T-cell (primary cell): ENCODE measurements at regions not wholly inside any gene's neighbourhood (a gene's known extent, or its start where the extent isn't known, plus 50 kb on each side); places are given as distances from the start of the nearest gene placed in this dataset.
"Not testable (repeated sequence)": the region's sequence is repeated elsewhere in the genome, so short reads cannot be mapped to it uniquely, and the experiment has no call there.

Experiments used
- ATAC-seq, 4 experiments: fragments of 200-7000 bp in 3 of 4; fragments of 150-1000 bp in 1 of 4; cut with Tn5 transposase; replicated peaks in 1 of 4; 1 replicate in 3 of 4; 2 replicates in 1 of 4; pipeline ENCODE4 v1.10.0; 2021; ENCODE audit warnings: moderate library complexity in 3 of 4, mild to moderate bottlenecking in 2 of 4, moderate number of reproducible peaks in 1 of 4
- CTCF ChIA-PET, 2 donors: fragments of 300-600 bp; sonication (Branson Sonifier 250); formaldehyde crosslinking; loops; one replicate each; lab custom pipeline; 2022; ENCODE audit warnings: antibody characterized with exemption in 2 of 2; lab: Charles Lee
- POLR2A ChIA-PET, 2 donors: fragments of 300-600 bp; sonication (Branson Sonifier 250); formaldehyde crosslinking; loops; one replicate each; lab custom pipeline; 2022; ENCODE audit warnings: antibody characterized with exemption in 2 of 2; lab: Charles Lee
- DNase-seq, 35 experiments: peaks; one replicate each; pipeline versions ENCODE4 v3.0.0 to v3.0.0-alpha.2; 2013 to 2023
- H3K27ac ChIP-seq: one replicate; pipeline ENCODE4 v1.5.1; 2013; ENCODE audit warnings: low read length
- H3K27me3 ChIP-seq, 2 experiments: replicated peaks in 1 of 2; 1 replicate in 1 of 2; 2 replicates in 1 of 2; pipeline versions ENCODE4 v1.6.1 to v1.7.0; 2013; ENCODE audit warnings: low read length in 1 of 2, mixed read lengths in 1 of 2; ENCODE audit not compliant: control insufficient read depth in 2 of 2, insufficient read depth in 2 of 2; ENCODE audit errors: extremely low read depth in 1 of 2
- H3K36me3 ChIP-seq, 2 donors: 1 replicate in 1 of 2; 2 replicates in 1 of 2; pipeline versions ENCODE4 v1.6.1 to v1.7.0; 2013; ENCODE audit warnings: low read length in 1 of 2; ENCODE audit not compliant: control insufficient read depth in 2 of 2, insufficient read depth in 1 of 2; ENCODE audit errors: extremely low read depth in 1 of 2
- H3K4me1 ChIP-seq, 2 experiments: 1 replicate in 1 of 2; 2 replicates in 1 of 2; pipeline versions ENCODE4 v1.6.1 to v1.7.0; 2013; ENCODE audit warnings: low read length in 2 of 2, mixed read lengths in 1 of 2; ENCODE audit not compliant: insufficient read depth in 2 of 2, control insufficient read depth in 1 of 2; ENCODE audit errors: extremely low read depth in 1 of 2
- H3K4me3 ChIP-seq, 2 donors: 1 replicate in 1 of 2; 2 replicates in 1 of 2; pipeline versions ENCODE4 v1.5.1 to v1.7.0; 2013; ENCODE audit warnings: mild to moderate bottlenecking in 2 of 2, low read length in 1 of 2, moderate library complexity in 1 of 2; ENCODE audit not compliant: control insufficient read depth in 1 of 2; ENCODE audit errors: extremely low read depth in 1 of 2
- H3K9me3 ChIP-seq: 2 replicates; pipeline ENCODE4 v1.7.0; 2013
- H3K27ac Mint-ChIP-seq, 2 donors: one replicate each; pipeline ENCODE4 v1.8.0; 2020 to 2021; ENCODE audit warnings: mild to moderate bottlenecking in 2 of 2, mixed read lengths in 2 of 2
- H3K27me3 Mint-ChIP-seq, 2 donors: one replicate each; pipeline ENCODE4 v1.8.0; 2021 to 2022; ENCODE audit warnings: mixed read lengths in 2 of 2
- H3K36me3 Mint-ChIP-seq: one replicate; pipeline ENCODE4 v1.8.0; 2021; ENCODE audit warnings: mixed read lengths
- H3K4me1 Mint-ChIP-seq, 3 donors: one replicate each; pipeline ENCODE4 v1.8.0; 2020 to 2022; ENCODE audit warnings: mixed read lengths in 3 of 3, mild to moderate bottlenecking in 1 of 3
- H3K4me3 Mint-ChIP-seq, 3 donors: one replicate each; pipeline ENCODE4 v1.8.0; 2020 to 2022; ENCODE audit warnings: mild to moderate bottlenecking in 3 of 3, mixed read lengths in 3 of 3, moderate library complexity in 3 of 3
- H3K9me3 Mint-ChIP-seq, 3 donors: one replicate each; pipeline ENCODE4 v1.8.0; 2020 to 2022; ENCODE audit warnings: mixed read lengths in 3 of 3
- WGBS: methylation state at CpG from one replicate; pipeline ENCODE4 v1.1.5; 2013; ENCODE audit warnings: missing lambda C conversion rate; ENCODE audit not compliant: insufficient coverage; 5-methylcytosine and 5-hydroxymethylcytosine counted together

- Histone ChIP-seq H3K4me3 (no peak overlapping the region), H3K36me3 (no peaks in the 10 kb centered on the region), H3K27me3 (no peaks in the 10 kb centered on the region), H3K9me3 (no peaks in the 10 kb centered on the region), H3K4me1 (no peaks in the 10 kb centered on the region), H3K27ac (no peak overlapping the region)
- ATAC-seq (no peak), DNase-seq (no peak)
- no peaks in the 10 kb centered on the region for H3K4me1 Mint-ChIP-seq
- ChIA-PET POLR2A (no interaction called here), CTCF (no interaction called here)
- H3K9me3 Mint-ChIP-seq, result no peaks in the 10 kb centered on the region
- H3K27ac Mint-ChIP-seq, result no peak overlapping the region
- H3K4me3 Mint-ChIP-seq, result no peak overlapping the region
- no CpG with 5 or more reads among the region's 1 CpG for WGBS
- no peaks in the 10 kb centered on the region for H3K36me3 Mint-ChIP-seq
- H3K27me3 Mint-ChIP-seq, result no peaks in the 10 kb centered on the region
Measured at GRCh38 chr13:37510441-37510840, 88.1 kb downstream of the POSTN start.

GRCh38 chr13:37505531-37505930, 93.0 kb downstream of the POSTN start:
- H3K27ac Mint-ChIP-seq, result no peak overlapping the region
- H3K9me3 Mint-ChIP-seq, result no peaks in the 10 kb centered on the region
- no peaks in the 10 kb centered on the region for H3K4me1 Mint-ChIP-seq
- H3K27me3 Mint-ChIP-seq, result no peaks in the 10 kb centered on the region
- no peaks in the 10 kb centered on the region for H3K36me3 ChIP-seq
- ChIA-PET CTCF (no interaction called here), POLR2A (no interaction called here)
- no peak overlapping the region for H3K4me3 Mint-ChIP-seq
- no peak overlapping the region for H3K27ac ChIP-seq
- DNase-seq (no peak), ATAC-seq (no peak)
- H3K4me3 ChIP-seq, result no peak overlapping the region
- H3K9me3 ChIP-seq, result no peaks in the 10 kb centered on the region
- WGBS, result 100% methylated on average over 1 of the region's 3 CpGs
- H3K4me1 ChIP-seq, result no peaks in the 10 kb centered on the region
- H3K36me3 Mint-ChIP-seq, result no peaks in the 10 kb centered on the region
- H3K27me3 ChIP-seq, result no peaks in the 10 kb centered on the region

GRCh38 chr13:37504251-37504650, 94.3 kb downstream of the POSTN start:
- no peak for ATAC-seq
- H3K9me3 ChIP-seq, result no peaks in the 10 kb centered on the region
- H3K4me1 ChIP-seq, result no peaks in the 10 kb centered on the region
- no peak overlapping the region for H3K4me3 ChIP-seq
- H3K27me3 ChIP-seq, result no peaks in the 10 kb centered on the region
- ChIA-PET CTCF (no interaction called here), POLR2A (no interaction called here)
- DNase-seq, result no peak
- no CpG with 5 or more reads among the region's 1 CpG for WGBS
- H3K36me3 ChIP-seq, result no peaks in the 10 kb centered on the region
- H3K27ac Mint-ChIP-seq, result no peak overlapping the region
- no peaks in the 10 kb centered on the region for H3K36me3 Mint-ChIP-seq
- H3K9me3 Mint-ChIP-seq, result no peaks in the 10 kb centered on the region
- H3K4me3 Mint-ChIP-seq, result no peak overlapping the region
- H3K27me3 Mint-ChIP-seq, result no peaks in the 10 kb centered on the region
- no peak overlapping the region for H3K27ac ChIP-seq
- no peaks in the 10 kb centered on the region for H3K4me1 Mint-ChIP-seq

- ATAC-seq (no peak), DNase-seq (no peak)
- no peak overlapping the region for H3K27ac Mint-ChIP-seq
- no peaks in the 10 kb centered on the region for H3K4me1 Mint-ChIP-seq
- peaks cover 0 to 4% (median 0%) of the 10 kb centered on the region in 3 donors for H3K9me3 Mint-ChIP-seq
- H3K4me3 Mint-ChIP-seq, result no peak overlapping the region
- no peaks in the 10 kb centered on the region for H3K9me3 ChIP-seq
- H3K36me3 ChIP-seq, result no peaks in the 10 kb centered on the region
- no peak overlapping the region for H3K4me3 ChIP-seq
- CTCF ChIA-PET, result no interaction called here
- no peaks in the 10 kb centered on the region for H3K4me1 ChIP-seq
- no peak overlapping the region for H3K27ac ChIP-seq
- POLR2A ChIA-PET, result no interaction called here
- no peaks in the 10 kb centered on the region for H3K36me3 Mint-ChIP-seq
- no peaks in the 10 kb centered on the region for H3K27me3 ChIP-seq
- H3K27me3 Mint-ChIP-seq, result no peaks in the 10 kb centered on the region
Measured at GRCh38 chr13:37503287-37503686, 95.3 kb downstream of the POSTN start.

- H3K36me3 ChIP-seq, H3K27ac Mint-ChIP-seq, H3K9me3 ChIP-seq, H3K27me3 ChIP-seq, H3K36me3 Mint-ChIP-seq, H3K4me1 ChIP-seq, H3K4me3 Mint-ChIP-seq, H3K4me1 Mint-ChIP-seq, H3K27me3 Mint-ChIP-seq, DNase-seq, ATAC-seq, CTCF ChIA-PET, H3K27ac ChIP-seq, H3K9me3 Mint-ChIP-seq, POLR2A ChIA-PET, H3K4me3 ChIP-seq: not testable (repeated sequence)
- no CpG with 5 or more reads among the region's 1 CpG for WGBS
Measured at GRCh38 chr13:37502303-37502993, 96.1 kb downstream of the POSTN start.

GRCh38 chr13:37501187-37501586, 97.4 kb downstream of the POSTN start:
- no peaks in the 10 kb centered on the region for H3K36me3 ChIP-seq
- H3K27me3 ChIP-seq, result no peaks in the 10 kb centered on the region
- CTCF ChIA-PET, result no interaction called here
- no peak overlapping the region for H3K27ac ChIP-seq
- no peak for ATAC-seq
- POLR2A ChIA-PET, result no interaction called here
- DNase-seq, result no peak
- H3K4me3 ChIP-seq, result no peak overlapping the region
- H3K4me1 ChIP-seq, result no peaks in the 10 kb centered on the region
- H3K36me3 Mint-ChIP-seq, result no peaks in the 10 kb centered on the region
- no peaks in the 10 kb centered on the region for H3K4me1 Mint-ChIP-seq
- no peaks in the 10 kb centered on the region for H3K27me3 Mint-ChIP-seq
- no peaks in the 10 kb centered on the region for H3K9me3 ChIP-seq
- H3K27ac Mint-ChIP-seq, result no peak overlapping the region
- no peak overlapping the region for H3K4me3 Mint-ChIP-seq
- WGBS, result no CpG with 5 or more reads among the region's 2 CpGs
- peaks cover 0 to 10% (median 0%) of the 10 kb centered on the region in 3 donors for H3K9me3 Mint-ChIP-seq

- Mint-ChIP-seq H3K27me3 (no peaks in the 10 kb centered on the region), H3K4me1 (no peaks in the 10 kb centered on the region), H3K9me3 (peaks cover 0 to 15% (median 6%) of the 10 kb centered on the region in 3 donors), H3K4me3 (no peak overlapping the region), H3K36me3 (no peaks in the 10 kb centered on the region), H3K27ac (no peak overlapping the region)
- no peaks in the 10 kb centered on the region for H3K27me3 ChIP-seq
- ChIA-PET CTCF (no interaction called here), POLR2A (no interaction called here)
- WGBS, result 63% methylated on average over 1 of the region's 1 CpG
- no peaks in the 10 kb centered on the region for H3K36me3 ChIP-seq
- H3K27ac ChIP-seq, result no peak overlapping the region
- DNase-seq (no peak), ATAC-seq (no peak)
- H3K4me3 ChIP-seq, result no peak overlapping the region
- no peaks in the 10 kb centered on the region for H3K4me1 ChIP-seq
- H3K9me3 ChIP-seq, result no peaks in the 10 kb centered on the region
Measured at GRCh38 chr13:37495046-37495445, 103.5 kb downstream of the POSTN start.
